Heart left ventricle (tissue), 13 donors: ENCODE measurements at regions not wholly inside any gene's neighbourhood (a gene's known extent, or its start where the extent isn't known, plus 50 kb on each side); places are given as distances from the start of the nearest gene placed in this dataset.
"Not testable (repeated sequence)": the region's sequence is repeated elsewhere in the genome, so short reads cannot be mapped to it uniquely, and the experiment has no call there.

ENCODE experiments used
- CTCF ChIP-seq, 12 donors: fragments of 200-600 bp; sonication (generic) in 4 of 12; IDR thresholded peaks; one replicate each; pipeline versions ENCODE4 v1.5.0 to v1.8.0; 2018 to 2022; ENCODE audit warnings: antibody characterized with exemption in 12 of 12, mild to moderate bottlenecking in 5 of 12
- POLR2A ChIP-seq, 2 donors: fragments of 450-650 bp; IDR thresholded peaks; one replicate each; pipeline ENCODE4 v1.6.1; 2017; ENCODE audit warnings: antibody characterized with exemption in 2 of 2, mild to moderate bottlenecking in 2 of 2, moderate library complexity in 2 of 2
- donor health status: ischemic (EF 13 %, LVEDD 7.1; RV severe dilation, severe dysfunction).
- donor health status: DM: no; HTN: yes; CAD: no.
- donor health status: DM: no; HTN: no; CAD: no.
- donor health status: ischemic (EF 25% LVEDD 6.9; RV normal size, moderate dysfunction).
- donor health status: ischemic (EF 25% LVEDD 5.7; RV mildly dilated, moderate dysfunction).
- donor health status: ischemic (EF 35%, LVEDD 5.7; RV mildly dilated, moderate dysfunction).
- donor health status: nonischemic (EF 11% LVEDD 7.7; RV severe dilation, severe dysfunction).
- donor health status: DM: yes; HTN: yes; CAD: no.
- donor health status: PGD.
- donor health status: ischemic (EF 29% LVEDD 5.4; RV normal size, mild dysfunction).
- donor health status: nonischemic (EF 23%, LVEDD 6.1; RV moderate dilation, normal function).

- not testable (repeated sequence) for TF ChIP-seq CTCF, POLR2A (IDR thresholded peaks at IDR 0.05)
These were observed 126.2 kb upstream of the TGFBR2 start for GRCh38 chr3:30480156-30480555.
